ENCODE measurements at regions not wholly inside any gene's neighbourhood (a gene's known extent, or its start where the extent isn't known, plus 50 kb on each side); places are given as distances from the start of the nearest gene placed in this dataset.

DNA sequence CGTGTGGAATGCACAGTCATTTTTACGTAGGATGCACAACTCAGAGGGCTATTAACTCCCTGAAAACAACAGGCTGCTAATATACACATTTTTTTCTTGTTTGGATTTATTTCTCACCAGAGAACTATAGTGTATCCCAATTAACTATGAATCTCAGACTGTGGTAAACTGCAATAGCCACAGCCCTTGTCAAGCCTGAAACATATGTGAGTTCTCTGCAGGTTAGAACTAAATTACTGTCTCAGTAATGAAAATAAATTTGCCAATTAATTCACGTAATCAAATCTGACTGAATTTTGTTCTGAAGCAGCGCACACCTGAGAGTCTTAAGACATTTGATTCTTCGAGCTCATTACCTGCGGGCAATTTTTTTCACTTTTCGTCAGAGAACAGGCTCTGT, 318.6 kb downstream of the PMP22 start:
- DNase-seq (ENCODE audit: low spot score), result no peak

DNA sequence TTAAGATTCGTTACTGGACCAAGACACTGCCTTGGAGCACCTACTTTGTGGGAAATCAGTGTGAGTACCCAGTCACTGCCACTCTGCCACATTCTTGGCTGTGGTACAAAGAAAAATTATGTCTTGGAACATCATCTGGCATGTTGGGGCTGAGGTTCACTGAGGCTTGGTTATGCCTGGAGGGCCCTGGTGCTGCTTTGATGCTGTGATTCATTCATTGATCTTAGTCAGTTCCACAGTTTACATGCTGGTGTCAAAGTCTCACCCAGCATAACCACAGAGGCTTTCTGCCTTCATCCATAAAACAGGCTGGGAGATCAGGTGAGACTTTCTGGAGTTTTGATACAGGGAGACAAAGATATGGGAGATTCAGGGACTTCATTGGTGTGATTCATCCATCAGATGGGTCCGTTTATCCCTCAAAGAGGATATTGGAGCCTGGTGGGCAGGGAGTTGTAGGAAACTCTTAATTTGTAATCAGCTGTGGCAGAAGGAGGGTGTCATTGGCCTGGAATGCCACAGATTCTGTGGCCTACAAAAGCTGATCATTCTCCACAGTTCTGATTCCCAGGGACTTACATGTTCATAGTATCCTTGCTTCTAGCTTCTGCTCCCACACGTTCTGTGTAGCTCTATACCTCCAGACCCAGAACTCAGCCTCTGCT, 322.5 kb downstream of the PMP22 start:
- DNase-seq (ENCODE audit: low spot score), result no peak

DNA sequence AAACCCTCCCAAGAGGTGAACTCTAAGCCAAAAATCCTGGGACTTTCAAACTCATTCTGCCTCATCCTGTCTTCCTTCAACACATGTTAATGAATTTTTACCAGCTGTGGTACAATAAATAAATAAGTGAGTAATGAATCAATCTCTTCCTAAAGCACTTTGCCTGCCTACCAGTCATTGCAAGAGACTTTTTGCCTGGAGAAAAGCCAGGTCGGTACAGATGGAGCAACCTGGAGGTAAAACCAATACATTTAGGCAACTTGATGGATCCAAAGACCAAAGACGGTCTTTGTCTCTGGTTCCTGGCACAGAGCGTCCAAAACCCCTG, 324.2 kb downstream of the PMP22 start:
- DNase-seq (ENCODE audit: low spot score), result no peak

DNA sequence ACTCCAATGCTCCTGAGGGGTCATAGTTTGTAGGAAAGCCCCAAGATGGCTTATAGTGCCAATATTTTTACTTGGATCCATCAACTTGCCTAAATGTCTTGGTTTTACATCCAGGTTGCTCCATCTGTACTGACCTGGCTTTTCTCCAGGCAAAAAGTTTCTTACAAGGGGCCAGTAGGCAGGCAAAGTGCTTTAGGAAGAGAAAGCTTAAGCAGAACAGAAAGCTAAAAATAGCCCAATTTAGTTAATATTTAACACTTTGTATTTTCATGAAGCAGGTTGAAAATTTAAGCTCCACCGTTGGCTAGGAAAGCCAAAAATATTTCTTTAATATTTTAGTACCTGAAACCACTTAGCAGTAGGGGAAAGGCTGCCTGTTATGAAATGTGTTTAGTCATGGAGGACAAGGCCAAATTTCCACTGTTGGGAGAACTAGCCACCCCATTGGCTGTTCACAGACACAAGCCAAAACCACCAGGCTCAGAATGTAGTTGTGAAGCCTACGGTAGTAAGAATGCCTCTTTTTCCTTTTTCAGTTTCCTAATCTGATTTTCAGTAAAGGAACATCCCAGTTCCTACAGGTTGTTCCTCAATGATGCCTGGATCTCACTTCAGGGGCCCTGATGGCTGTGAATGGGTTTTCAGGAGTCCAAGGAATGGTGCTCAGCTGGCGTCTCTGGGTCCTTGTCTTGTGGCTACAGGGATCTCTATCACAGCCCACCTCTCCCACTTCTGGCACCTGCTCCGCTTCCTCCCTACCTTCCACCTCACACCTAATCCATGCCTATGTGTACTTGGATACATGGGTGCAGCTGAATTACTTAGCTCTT, 324.8 kb downstream of the PMP22 start:
- DNase-seq (ENCODE audit: low spot score), result no peak

DNA sequence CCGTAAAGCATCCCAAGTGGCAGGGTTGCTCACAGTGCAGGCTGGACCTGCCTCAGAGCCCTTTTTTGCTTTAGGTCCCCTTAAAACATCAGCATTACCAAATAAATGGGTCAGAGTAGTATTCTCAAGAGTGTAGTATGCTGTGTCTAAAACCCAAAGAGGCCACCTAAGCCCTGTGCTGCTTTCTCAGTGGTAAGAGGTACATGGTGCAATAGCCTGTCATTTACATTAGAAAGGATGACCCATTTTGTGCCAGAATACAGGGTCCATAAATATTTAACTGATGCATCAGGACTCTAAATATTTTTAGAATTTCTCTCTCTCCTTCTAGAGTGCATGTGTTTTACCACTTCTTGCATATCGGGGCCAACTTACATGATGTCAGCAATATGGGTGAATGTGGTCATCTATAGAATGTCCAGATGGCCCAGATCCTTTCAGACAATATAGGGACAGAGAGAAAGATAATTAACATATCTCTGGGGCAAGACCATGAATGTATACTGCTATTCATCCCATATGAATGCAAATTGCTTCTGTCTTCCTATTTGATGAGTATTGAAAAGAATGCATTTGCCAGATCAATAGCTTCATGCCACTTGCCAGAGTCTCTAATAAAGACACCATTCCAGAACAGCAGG, 329.2 kb downstream of the PMP22 start:
- DNase-seq (ENCODE audit: low spot score), result no peak

DNA sequence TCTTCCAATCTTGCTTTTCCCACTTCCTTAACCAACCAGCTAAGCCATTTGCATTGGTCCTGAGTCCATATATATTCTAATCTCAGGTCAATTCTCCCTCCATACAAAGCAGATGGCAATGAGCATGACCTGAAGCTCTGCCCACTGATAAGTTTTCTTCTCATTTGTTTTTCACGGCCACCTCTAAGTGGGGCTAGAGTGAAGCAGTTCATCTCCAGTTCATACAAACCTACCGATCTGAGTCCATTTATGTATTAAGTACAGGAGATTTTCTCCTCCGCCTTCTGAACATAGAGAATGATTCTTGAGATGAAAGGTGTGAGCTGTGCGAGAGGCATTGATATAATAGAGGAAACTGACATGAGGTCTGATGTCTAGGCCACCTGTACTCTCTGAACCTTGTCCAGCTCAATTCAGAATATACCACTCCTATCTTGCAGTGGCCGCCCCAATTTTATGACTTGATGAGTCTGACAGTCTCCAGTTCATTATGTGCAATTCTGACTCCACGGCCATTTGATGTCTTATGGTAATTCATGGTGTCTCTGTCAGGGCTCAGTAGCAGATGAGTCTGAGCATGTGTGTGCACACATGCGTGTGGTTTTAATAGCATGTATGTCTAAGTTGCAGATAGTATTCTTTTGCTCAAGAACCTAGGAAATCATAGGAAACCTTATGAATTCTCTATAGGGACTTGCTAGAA, 329.8 kb downstream of the PMP22 start:
- no peak for DNase-seq (ENCODE audit: low spot score)

DNA sequence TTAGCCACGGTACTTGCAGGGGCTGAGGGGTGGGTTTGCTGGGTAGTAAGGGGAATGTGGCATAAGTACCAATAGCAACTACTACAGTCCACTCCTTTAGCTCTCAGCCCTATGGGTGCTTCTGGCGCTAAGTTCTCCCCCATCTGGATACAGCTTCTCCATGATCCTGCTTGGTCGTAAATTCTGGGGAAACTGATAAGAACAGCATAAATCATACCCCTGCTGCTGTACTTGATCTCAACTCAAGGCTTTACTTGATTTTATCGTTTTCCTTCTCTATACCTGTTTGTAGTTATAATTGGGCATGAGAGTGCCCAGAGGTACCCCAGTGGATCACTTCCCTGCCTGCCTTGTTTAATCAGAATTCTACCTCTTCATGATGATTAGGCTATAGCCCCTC, 331.4 kb downstream of the PMP22 start:
- DNase-seq (ENCODE audit: low spot score), result no peak

DNA sequence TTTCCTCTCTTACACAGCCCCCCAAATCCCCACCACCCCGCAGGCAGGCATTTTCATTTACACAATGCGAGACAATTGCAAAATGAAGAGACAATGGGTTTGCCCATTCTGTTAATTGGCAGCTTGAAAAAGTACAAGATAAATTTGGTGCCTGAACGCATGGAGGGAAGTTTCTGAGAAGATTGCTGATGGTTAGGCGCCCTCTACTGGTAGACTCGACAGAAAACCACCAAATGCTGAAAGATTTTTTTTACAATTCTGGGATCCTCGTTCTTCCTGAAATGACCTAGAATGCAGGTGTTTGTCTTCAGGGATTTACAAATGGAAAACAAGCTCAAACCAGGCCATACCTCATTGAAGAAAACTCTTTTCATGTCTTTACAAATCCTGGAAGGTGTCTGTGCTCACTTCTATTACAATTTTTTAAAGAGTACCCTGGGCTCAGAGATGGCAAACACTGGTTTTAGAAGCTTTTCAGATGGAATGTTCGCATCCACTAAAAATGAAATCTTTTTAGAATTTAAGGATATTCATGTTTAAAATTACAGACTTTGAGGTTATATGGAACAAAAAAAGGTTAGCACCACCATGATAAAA, 338.5 kb downstream of the PMP22 start:
- peak; percentile 16 for DNase-seq (ENCODE audit: low spot score)

DNA sequence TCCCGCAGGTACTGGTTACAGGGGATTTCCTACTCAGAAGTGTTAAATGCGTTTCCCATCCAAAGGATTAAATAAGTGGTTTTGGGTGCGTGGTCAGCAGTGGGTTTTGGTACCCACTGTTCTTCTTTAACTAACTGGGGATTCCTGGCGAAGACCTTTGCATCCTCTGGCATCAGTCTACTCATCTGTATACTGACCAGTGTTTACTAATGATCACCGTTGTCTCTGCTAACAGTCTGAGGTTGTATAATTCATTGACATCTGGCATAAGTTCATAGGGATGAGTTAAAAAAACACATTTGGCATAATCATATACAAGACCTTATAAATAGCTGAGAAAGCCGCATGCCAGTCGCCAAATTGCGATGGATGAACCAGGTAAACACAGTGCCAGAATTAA, 339.1 kb downstream of the PMP22 start:
- DNase-seq (ENCODE audit: low spot score), result no peak

DNA sequence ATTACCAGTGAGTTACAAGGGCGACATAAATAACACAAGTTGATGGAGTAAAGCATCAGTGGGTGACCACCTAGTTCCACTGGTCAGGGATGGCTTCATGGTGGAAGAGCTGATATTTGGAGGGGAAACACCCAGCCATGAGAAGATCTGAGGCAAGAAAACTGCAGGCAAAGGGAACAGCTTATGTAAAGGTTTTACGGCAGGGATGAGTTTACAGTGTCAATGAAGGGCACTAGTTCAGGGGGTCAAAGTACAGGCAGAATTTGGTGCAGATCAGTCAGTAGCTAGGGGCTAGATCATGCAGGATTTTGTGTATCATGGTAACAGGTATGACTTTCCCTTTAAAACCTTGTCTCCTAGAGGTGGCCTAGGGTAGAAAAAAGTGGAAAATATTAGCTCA, 339.6 kb downstream of the PMP22 start:
- DNase-seq (ENCODE audit: low spot score), result no peak

DNA sequence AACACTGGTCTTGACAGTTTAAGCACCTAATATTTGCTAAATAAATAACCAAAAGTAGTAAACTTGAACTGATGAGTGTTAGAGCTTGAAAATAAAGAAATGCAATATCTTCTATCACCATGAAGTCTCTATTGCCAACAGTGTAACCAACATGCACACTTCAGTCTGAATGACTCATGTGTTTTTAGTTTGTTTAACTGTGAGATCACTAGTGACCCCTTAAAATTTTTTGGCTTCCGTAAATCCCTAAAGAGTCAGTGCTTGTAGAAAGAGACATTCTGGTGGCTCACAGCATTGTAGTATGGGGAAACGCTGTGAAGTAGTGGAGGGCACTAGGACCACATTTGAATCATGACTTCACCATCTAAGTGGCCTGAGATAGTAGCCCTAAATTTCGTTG, 341.1 kb downstream of the PMP22 start:
- no peak for DNase-seq (ENCODE audit: low spot score)

DNA sequence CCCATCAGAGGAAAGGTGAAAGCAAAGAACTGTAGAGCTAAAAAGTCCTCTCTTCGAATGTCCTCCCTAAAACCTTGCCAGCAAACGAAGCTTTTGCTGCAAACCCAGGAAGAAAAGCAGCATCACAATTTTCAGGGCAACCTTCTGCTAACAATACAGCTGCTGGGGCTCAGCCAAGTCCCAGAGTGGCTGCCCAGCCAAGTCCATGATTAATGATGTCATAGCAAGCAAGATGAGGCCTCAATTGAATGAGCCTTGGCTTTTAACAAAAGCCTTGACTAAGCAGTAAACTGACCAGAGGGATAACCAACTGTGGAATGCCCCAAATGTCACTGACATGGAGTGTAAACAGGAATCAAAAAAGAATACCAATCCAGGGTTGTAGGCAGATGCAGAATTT, 342.7 kb downstream of the PMP22 start:
- no peak for DNase-seq (ENCODE audit: low spot score)

DNA sequence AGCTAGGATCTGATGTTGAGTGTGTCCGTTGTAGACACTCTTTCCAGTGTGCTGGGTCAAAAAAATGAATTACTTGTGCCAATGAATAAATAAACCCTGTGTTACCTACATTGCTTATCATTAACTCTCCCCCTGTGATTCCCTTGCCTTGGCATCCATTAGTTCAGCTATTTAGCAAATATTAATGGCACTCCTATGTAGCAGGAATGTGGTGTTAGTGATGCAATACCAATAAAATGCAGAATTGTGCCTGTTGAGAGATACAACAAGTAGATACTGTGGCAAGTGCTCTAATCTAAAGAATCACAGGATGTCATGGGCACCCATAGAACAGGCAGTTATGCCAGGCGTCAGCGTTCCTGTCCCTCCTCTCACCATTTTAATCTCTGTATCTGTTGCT, 343.2 kb downstream of the PMP22 start:
- DNase-seq (ENCODE audit: low spot score), result no peak

DNA sequence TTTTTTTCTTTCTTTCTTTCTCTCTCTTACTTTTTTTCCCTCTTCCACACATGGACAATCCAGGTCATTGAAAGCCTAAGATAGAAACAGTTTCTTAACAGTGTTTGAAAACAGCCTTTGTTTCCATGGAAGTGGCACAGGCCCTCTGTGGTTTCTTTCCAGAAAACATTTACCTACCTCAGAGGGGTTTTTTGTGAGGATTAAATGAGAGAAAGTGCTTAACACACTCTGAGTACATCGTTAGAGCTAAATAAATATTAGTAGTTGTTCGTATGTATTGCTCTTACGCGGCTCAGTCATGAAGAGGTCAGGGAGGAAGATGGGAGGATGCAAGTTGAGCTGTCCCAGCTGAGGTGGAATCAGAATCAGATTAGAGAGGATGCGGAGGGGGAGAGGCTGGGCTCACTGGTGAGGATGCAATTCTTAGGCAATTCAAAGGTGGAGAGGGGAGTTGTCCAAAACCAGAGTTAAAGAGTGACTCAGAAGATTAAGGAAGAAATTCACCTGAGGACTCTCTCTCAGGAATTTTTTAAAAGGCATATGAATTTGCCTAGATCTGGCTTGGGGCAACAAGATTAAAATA, 345.4 kb downstream of the PMP22 start:
- no peak for DNase-seq (ENCODE audit: low spot score)

DNA sequence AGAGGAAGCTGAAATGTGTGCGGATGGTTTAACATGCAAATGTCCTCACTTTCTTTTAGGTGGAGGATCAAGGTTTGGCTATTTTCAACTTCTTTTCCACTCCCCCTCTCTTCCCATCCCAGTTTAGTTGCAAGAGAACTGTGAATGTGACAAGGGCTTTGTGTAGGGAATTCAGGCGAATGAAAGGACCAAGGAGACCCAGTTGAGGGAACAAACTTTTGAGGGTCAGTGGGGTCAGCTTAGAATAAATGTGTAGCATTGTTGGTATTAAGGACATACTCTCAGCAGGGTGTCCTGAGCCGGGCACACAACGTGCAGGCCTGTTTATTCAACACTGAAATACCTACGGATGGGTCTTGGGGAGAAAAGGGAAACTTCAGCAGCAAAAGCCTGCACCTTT, 346.0 kb downstream of the PMP22 start:
- DNase-seq (ENCODE audit: low spot score), result no peak

DNA sequence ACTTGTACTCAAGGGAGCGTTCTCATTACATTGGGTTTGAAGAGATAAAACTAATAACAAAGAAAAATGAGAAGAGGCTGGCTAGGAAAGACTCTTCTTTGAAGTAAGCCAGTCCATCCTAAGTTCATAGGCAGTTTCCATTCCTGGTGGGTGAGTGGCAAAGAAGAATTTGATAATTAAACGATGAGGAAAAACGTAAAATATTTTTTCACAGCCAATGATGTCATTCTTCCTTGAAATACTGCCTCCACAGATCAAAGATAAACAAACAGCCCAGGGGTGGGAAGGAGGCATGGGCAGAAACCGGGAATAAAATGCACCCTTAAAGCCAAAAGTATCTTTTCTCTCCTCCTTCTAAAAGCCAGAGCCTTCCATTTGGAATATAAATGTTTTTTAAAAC, 346.6 kb downstream of the PMP22 start:
- no peak for DNase-seq (ENCODE audit: low spot score)

DNA sequence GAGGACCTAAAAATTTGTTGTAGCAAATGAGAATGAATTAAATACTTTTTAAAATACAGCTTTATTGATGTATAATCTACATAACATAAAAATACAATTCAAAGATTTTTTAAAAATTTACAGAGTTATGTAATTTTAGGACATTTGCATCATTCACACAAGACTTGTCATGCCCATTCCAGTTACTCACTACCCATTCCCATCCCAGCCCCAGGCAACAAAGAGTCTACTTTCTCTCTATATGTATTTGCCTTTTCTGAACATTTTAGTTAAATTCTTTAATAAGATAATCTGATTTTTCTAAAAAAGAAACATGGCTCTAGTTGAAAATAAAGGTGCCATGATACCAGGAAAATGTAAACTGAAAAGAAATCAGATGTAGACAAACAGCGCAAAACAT, 354.2 kb downstream of the PMP22 start:
- DNase-seq (ENCODE audit: low spot score), result no peak

DNA sequence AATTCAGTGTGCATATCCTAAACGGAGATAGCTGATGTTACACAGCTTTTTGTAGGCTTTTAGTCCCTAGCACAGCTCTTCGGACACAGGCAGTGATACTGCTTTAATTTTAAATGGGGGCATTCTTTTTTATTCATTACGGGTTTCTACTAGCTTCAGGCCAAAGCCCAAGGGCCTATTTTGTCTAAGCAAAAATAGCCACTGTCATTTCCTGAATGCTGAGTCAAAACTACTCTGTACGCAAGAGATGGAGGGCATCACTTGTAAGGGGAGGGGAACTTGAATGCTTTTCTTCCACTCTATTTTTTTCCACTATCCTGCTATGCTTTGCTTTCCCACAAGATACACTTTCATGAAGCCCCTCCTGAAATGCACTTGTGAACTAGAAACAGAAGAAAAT, 360.7 kb downstream of the PMP22 start:
- DNase-seq (ENCODE audit: low spot score), result no peak

DNA sequence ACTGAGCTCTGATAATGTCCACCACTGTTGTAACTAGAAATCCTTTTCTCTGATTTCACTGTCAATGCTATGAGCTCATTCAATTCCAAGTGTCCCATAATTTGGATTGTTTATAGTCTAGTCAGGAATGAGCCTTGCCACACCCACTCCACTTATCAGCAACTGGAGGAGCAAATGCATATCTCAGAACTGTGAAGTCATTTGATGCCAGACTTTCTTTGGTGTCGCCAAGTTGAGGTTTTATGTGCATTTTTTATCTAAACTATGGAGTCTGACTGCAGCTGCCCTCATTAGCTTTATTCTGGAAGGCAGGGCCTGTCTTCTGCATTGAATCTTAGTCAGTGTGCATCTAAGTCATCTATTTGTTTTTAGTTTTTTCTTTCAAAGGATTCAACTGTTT, 361.3 kb downstream of the PMP22 start:
- no peak for DNase-seq (ENCODE audit: low spot score)

DNA sequence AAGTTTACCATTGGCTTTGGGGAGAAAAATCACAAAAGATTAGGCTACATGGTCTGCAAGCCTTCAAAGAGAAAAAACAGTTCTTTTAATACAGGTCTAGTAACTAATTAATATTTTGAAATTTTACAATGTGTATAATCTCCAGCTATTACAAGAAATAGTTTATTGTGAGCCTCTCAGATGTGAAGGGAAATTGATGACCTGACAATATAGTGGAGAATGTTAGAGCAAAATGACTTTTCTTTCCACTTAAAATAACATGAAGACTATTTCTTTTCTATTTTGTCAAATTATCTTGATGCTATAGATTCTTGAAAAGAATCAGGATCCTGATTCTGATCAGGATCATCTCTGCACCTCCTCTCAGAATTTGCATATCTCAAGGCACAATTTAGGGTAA, 362.3 kb downstream of the PMP22 start:
- DNase-seq (ENCODE audit: low spot score), result no peak

DNA sequence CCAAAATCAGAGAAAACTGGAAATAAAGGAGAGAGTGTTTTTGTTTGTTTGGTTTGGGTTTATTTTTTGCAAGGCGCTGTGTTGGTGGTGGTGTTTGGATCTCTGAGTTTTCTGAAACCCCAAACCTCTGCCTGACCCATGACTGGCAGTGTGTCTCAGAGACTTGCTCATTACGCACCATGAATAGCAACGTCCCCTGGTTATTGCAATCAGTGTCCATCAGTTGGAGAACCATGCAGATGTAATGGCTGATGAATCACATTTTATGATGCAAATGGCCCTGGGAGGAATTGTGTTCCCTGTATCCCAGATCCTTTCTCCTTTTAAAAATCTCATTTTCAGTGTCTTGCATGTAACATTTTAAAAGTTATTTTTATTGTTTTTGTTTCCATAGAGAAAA, 362.8 kb downstream of the PMP22 start:
- no peak for DNase-seq (ENCODE audit: low spot score)

DNA sequence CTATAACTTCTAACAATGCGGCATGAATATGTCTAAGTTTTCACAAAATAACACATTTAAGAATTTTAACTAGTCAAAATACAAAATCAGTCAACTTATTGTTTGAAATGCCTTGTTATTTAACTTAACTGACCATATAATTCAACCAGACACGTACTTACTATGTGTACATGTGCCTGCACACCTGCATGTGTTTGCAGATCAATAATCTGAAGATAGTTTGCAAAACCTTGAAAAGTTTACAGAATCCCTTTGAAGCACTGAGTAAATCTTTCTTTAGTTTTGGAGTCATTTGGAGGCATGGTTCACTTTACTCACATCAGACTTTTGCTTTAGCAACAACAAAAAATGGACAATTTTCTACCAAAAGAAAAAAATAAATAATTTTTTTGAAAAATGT, 363.8 kb downstream of the PMP22 start:
- DNase-seq (ENCODE audit: low spot score), result no peak

All from HuH-7 (cell line).